Breast epithelium (tissue), 3 donors: ENCODE measurements at regions not wholly inside any gene's neighbourhood (a gene's known extent, or its start where the extent isn't known, plus 50 kb on each side); places are given as distances from the start of the nearest gene placed in this dataset.

Experiments
- CTCF ChIP-seq, 3 donors: fragments of 450-650 bp; IDR thresholded peaks; one replicate each; pipeline ENCODE4 v1.5.1; 2016 to 2017; ENCODE audit warnings: antibody characterized with exemption in 3 of 3, mild to moderate bottlenecking in 3 of 3, moderate library complexity in 3 of 3
- POLR2A ChIP-seq: fragments of 450-650 bp; IDR thresholded peaks from one replicate; pipeline ENCODE4 v1.6.1; 2016; ENCODE audit warnings: antibody characterized with exemption, mild to moderate bottlenecking, moderate library complexity
- POLR2AphosphoS5 ChIP-seq, 3 donors: sonication (generic); formaldehyde crosslinking; IDR thresholded peaks; one replicate each; pipeline ENCODE4 v1.6.1; 2017; ENCODE audit warnings: antibody characterized with exemption in 3 of 3

GRCh38 chr2:2456721-2457120 is 125.6 kb upstream of the MYT1L start:
- no peak for TF ChIP-seq CTCF (IDR thresholded peaks at IDR 0.05)
- no peak for TF ChIP-seq POLR2A
- no peak for TF ChIP-seq POLR2AphosphoS5 (IDR thresholded peaks at IDR 0.05)
